ENCODE measurements at regions not wholly inside any gene's neighbourhood (a gene's known extent, or its start where the extent isn't known, plus 50 kb on each side); places are given as distances from the start of the nearest gene placed in this dataset.
"Not testable (repeated sequence)": the region's sequence is repeated elsewhere in the genome, so short reads cannot be mapped to it uniquely, and the experiment has no call there.

DNA sequence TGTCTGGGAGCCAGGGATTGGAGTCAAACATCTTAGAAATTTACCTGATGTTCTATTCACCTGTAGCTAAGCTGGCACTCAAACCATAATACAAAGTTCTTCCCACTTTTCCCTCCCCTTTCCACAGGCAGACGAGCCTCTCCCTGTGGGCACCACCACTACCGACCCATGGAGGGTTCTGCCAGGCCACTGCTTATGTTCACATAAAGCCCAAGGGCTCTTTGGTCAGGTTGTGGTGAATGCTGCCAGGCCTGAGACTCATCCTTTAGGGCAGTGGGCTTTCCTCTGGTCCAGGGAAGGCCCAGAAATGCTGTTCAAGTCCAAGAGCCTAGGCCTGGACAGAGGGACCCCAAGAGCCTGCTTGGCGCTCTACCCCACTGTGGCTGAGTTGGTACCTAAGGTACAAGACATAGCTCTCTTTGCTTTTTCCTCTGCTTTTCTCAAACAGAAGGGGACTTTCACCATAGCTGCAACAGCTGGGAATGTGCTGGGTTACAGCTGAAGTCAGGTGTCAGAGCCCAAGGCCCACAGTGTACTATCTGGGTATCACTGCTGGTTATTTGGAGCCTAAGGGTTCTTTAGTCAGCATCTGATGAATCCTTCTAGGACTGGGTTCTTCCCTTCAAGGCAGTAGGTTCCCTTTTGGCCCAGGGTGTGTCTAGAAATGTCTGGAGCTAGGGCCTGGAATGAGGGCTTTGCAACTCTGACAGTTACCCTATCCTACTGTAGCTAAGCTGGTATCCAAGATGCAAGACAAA is 620.1 kb downstream of the TLE1 start:
- DNase-seq: no peak

DNA sequence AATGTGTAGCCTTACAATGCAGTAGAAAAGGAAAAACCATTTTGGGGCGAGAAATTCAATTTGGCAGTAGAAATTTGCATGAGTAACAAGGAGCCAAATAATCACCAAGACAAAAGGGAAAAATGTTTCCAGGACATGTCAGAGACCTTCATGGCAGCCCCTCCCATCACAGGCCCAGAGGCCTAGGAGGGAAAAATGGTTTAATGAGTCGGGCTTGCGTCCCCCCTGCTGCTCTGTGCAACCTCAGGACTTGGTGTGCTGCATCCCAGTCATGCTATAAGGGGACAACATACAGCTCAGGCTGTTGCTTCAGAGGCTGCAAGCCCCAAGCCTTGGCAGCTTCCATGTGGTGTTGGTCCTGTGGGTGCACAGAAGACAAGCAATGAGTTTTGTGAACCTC is 626.4 kb downstream of the TLE1 start:
- DNase-seq: not testable (repeated sequence)

DNA sequence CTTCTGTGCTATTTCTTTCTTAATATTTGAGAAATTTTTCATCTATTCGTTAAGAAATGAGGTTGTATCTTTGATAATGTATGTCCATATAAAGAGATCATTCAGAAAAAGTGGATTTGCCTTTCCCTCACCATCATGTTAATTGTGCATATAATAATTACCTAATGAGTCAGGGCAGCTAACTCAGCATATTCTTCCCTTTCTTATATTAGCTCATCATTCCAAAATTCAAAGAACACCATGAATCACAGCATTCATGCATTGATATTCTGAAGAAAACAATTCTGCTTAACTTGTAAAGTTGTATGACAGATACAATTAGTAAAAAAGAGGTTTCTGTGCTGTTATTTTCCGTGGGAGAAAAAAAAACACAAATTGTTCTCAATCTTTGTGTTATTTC is 630.6 kb downstream of the TLE1 start:
- DNase-seq: no peak

DNA sequence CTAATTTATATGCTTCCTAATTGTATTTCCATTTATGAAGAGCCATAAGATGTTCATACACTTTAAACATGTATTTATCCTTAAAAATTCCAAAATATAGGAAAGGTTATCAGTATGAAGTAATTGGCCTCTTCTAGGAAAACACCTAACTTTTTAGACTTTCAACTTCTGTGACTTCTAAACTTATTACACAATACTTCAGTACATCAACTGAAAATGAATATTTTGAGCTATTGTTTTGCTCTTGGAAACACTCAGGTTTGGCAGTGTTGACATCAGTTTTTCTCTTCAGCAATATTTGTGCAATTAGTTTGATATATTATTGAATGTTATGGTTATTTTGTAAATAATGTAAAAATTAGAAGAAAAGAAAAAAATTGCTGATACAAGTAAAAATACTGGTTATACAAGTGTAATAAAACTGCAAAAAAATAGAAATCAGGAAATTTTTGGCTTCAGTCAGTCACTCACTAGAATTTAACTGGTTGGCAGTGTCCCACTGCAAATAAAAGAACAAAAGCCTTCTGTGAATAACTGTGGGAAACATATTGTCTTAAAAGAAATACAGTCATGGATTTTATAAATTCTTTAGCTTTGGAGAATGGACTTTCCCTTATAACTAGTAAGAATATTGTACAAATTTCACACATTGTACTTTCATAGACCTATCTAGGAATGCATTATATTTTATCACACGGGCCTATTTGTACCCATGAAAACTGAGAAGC is 635.9 kb downstream of the TLE1 start:
- no peak for DNase-seq

DNA sequence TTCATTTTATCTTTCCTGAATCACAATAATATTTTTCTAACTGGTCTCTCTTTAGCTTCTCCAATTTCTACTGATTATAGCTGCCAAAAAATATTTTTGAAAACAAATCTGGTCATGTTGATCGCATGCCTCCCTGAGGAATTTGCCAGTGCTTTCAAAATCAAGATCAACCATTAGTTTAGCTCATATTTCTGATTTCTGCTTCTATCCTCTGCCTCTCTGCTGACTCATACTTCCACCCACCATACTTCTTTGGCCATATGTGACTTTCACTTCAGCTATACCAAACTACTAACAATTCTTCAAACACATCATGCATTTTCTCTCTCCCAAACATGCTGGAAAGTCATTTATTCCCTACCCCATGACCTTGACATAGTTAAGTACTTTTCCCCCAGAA is 636.5 kb downstream of the TLE1 start:
- DNase-seq: peak; percentile 7 to 25

DNA sequence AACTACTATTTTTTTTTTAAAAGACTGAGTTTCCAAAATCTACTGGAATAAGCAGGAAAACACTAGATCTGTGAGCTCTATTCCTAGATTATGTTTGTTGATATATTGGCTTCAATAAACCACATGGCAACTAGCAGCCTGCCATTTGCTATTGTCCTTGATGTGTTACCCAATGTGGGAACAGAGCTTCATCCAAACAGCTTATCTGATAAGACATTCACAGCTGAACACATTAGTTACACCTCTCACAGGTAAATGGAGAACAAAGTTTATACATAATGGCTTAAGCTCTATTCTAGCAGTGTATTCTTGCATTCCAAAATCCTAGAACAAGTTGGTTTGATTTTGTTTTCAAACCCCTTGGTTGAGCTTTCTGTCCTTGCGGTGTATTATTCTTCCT is 642.1 kb downstream of the TLE1 start:
- DNase-seq: no peak

DNA sequence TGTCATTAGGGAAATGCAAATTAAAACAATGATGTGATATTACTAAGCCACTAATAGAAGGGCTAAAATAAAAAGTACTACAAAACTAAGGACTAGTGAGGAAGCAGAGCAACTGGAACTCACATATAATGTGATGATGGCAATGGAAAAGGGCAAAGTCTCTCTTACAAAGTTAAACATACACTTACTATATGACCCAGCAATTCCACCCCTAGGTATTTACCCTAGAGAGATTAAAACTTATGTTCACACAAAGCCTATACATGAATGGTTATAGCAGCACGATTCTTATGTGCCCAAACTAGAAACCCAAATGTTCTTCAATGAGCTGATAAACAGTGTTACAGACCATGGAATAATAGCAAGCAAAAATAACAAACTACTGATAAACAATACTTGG is 643.7 kb downstream of the TLE1 start:
- no peak for DNase-seq

DNA sequence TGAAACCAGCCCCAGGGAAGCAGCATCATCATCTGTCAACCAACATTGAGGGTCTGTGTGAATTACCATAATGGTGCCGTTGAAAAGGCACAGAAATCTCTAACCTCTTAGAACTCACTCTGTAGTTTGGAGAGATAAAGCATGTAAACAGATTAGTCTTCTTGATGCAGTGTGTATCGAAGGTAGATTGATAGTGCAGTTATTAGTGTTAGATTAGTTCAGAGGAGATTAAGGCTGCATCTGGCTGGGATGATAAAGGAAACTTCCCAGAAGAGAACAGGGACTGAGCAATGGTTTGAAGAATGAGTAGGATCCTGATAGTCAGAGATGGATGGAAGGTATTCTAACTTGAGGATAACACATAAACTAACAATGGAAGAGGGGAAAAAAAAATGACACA is 651.5 kb downstream of the TLE1 start:
- DNase-seq: no peak

DNA sequence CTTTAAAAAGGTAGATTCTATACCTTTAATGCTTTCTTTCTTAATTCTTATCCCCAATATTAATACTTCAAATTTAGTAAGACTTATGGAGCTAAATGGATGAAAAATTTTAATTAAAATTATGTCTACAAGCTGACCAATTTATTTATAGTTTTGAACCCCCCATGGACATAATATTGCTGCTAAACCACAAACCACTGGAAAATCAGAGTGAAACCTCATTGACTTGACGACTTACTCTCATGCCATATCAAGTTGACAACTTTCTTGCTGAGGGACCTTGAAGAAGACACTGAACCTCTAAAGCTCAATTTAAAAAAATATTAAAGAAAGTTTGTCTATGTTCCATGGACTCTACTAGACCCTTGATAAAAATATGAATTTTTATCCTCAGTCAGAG is 653.7 kb downstream of the TLE1 start:
- DNase-seq: no peak

DNA sequence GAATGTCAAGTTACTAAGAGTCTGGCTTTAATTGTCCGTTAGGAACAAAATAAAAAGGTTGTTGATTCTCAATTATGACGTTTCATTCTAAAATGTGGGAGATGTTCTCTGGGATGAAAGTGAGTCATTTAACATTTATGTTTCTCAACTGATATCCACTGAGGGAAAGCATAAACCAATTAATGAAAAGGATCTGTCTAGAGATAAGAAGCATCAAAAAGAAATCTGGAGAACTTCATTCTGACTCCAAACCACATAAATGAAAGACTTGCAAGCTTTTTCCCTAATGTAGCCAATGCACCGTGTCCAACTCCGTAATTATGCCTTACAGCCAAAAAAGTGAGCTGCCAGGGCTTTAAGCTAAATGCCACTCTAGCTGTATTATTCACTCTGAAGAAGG is 654.2 kb downstream of the TLE1 start:
- no peak for DNase-seq

DNA sequence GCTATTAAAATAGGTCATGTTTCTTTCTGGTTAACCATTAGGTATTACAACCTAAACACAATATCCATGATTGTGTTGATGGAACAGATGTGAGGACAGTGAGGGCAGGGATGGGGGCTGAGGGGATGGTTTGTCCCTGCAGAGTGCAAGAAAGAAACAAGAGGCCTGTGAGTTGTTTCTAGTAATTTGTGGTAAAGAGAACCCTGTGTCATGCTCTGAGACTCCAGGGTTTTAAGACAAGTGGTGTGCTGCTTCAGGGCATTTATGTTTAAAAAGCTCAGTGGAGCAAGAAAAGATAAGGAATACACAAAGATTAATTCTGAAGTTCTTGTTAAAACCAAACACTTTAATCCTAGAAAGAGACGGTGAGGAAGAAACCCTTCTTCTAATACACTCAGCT is 656.5 kb downstream of the TLE1 start:
- no peak for DNase-seq

DNA sequence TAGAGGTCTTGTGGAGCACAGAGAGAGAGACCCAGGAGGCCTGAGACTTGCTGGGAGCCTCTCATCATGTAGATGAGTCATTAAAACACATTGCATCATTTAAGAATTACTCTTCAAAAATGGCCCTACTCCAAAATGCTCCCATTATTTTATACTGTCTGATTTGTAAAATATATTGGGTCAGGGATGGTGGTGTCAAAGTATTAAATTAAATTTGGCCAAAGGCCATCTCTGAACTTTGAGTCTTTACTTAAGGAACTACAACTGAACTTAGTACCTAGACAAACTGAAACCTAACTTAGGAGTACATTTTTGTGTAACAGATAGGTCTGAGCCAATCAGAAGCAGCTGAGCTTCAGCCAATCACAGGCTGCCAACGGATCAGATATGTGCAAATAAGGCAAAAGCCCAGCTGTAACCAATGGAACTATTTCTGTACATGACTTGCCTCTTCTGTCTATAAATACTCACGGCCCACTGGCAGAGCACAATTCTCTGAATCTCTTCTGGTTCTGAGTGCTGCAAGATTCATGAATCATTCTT is 657.2 kb downstream of the TLE1 start:
- DNase-seq: no peak

DNA sequence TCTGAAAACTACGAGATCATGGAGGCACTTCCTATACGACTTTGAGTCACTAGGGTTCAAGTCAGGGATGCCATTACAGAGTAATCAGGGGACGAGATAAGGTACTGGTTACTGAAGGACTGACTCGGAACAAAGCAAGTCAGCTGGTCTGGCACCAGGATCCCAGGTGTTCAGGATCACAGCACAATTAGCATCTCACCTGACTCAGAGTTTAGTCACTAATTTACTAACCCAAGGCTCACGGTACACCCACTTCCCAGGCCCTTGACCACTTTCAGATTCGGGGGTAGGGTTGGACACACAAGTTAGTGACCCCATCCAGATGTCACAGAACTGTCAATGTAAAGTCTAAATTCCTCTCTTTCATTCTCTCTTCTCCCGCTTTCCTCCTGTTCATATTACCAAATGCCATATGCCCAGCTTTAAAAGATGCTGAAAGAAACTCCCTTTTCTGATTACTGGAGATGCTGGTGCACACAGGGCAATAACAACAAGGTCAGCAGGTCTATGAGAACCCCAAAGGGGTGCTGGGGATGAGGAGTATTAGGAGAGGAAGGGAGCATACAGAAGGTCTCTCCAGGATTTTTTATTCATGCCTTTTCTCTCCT is 657.8 kb downstream of the TLE1 start:
- DNase-seq: no peak

DNA sequence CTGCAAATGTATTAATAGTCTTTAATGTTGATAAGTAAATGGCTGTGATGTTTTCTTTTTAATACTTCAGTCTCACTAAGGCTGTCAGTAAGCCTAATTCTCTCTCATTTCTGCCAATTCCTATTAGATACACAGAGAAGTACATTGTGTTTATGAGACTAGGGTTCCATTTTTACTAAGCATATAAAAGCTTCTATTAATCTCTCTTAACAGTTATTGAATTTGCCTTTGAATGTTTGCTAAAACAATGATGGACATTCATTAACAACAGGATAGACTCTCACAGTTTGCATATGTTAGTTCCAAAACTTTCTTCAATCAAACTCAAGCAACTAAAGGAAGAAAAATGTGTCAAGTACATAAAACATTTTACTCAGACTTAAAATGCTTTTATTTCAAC is 659.3 kb downstream of the TLE1 start:
- no peak for DNase-seq

DNA sequence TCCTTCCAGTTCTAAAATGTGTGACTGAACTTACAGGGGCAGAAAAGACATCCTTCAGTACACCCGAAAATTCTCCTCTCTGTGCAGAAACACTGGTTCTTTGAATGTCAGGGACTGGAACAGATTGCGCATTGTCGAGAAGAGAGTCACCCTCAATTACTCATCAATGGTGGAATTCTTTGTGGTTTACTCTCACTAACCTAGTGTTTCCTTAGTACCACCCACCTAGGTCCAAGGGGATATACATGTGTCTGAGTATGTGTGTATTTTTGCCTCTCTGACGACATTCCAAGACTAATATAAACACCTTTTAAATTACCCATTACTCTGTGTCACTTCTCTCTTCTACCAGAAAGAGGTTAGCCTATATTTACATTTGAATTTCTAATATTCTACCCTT is 660.8 kb downstream of the TLE1 start:
- DNase-seq: no peak

DNA sequence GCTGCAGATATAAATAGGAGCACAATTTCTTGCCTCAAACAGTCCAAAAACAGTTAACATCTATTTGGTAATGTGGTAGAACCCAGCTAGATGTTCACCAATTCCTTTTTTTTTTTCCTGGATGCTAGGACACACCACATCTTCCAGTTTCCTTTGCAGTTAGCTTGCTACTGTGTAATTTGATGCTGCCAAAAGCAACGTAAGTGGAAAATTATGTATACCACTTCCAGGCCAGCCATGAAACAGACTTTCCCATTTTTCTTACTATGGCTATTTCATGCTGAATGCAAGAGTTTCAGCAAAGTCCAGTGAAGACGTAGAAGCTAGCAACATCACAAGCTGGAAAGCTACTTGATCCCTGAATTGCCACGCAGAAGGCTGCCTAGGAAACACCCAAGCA is 667.2 kb downstream of the TLE1 start:
- no peak for DNase-seq

DNA sequence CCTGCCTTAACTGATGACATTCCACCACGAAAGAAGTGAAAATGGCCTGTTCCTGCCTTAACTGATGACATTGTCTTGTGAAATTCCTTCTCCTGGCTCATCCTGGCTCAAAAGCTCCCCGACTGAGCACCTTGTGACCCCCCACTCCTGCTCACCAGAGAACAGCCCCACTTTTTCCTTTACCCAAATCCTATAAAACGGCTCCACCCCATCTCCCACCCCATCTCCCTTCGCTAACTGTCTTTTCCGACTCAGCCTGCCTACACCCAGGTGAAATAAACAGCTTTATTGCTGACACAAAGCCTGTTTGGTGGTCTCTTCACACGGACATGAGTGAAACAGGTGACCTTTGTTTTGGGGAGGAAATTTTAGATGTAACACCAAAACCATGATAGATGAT is 674.4 kb downstream of the TLE1 start:
- not testable (repeated sequence) for DNase-seq

DNA sequence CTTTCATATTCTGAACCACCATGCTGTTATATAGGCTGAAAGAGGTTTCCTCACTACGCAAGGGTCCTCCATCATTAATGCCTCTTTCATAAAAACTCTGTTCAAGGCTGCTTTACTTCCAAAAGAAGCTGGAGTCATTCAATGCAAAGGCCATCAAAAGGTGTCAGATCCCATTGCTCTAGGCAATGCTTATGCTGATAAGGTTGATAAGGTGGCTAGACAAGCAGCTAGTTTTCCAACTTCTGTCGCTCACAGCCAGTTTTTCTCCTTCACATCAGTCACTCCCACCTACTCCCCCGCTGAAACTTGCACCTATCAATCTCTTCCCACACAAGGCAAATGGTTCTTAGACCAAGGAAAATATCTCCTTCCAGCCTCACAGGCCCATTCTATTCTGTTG is 676.2 kb downstream of the TLE1 start:
- not testable (repeated sequence) for DNase-seq

DNA sequence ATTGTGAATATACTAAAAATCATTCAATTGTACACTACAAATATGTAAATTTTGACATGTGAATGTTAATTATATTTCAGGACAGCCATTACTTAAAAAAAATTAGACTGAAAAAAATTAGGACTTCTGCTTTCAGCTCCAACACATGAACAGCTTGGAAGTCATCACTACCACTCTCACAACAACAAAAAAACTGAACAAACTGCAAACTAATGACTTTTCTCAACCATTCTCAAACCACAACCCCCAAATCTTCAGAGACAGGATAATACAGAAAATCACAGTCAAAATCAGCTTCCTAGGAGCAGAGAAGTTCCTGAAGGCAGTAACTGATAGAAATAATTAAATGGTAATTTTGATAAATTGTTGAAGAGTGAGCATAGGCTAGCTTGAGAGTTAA is 686.4 kb downstream of the TLE1 start:
- no peak for DNase-seq

DNA sequence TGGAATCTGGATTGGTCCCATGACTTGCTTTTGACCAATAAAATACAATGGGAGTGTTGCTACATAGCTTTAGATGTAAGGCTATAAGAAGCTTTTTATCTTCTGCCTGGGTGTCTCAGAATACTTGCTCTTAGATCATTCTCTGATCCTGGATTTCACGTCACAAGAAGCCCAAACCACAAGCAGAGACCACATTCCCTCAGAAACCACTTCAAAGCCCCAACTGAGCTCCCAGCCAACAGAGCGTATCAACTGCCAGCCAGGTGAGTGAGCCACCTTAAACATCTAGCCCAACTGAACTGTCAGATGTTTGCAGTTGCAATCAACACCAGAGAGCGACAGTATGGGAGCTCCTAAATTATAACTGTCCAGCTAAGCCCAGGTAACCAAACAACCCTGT is 687.1 kb downstream of the TLE1 start:
- no peak for DNase-seq

DNA sequence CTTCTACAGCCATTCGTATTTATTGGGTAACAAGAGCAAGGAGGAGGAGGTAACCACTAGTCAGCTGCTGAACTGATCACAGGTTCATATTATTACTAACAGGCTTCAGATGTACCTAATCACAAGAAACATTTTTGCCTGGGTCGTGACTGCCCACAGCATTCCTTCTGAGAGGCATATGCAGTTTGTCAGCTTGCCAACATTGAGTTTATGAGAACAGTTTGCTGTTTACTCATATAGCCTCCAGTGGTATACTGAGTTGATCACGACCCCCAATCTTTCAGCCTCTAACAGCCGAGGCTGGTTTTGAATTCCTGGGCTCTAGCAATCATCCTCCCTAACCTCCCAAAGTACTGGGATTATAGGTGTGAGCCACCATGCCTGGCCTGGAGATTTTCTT is 693.6 kb downstream of the TLE1 start:
- DNase-seq: no peak

DNA sequence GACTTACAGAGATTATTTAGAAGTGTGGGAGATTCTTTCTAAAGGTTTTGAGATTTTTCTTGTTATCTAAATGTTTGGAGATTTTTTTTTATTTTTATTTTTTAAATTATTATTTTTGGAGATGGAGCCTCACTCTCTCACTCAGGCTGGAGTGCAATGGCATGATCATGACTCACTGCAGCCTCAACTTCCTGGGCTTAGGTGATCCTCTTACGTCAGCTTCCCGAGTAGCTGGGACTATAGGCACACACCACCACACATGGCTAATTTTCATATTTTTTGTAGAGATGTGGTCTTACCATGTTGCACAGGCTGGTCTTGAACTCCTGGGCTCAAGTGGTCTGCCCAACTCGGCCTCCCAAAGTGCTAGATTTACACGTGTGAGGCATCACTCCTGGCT is 694.5 kb downstream of the TLE1 start:
- no peak for DNase-seq

DNA sequence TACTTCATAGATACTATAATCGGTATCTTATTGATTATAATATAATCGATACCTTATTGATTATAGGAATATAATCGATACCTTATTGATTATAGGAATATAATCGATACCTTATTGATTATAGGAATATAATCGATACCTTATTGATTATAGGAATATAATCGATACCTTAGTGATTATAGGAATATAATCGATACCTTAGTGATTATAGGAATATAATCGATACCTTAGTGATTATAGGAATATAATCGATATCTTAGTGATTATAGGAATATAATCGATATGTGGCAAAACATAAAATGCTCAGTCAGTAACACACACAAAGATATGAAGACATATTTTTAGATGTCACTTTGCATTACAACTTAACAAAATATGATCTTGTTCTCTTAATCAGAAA is 703.8 kb downstream of the TLE1 start:
- DNase-seq: not testable (repeated sequence)

DNA sequence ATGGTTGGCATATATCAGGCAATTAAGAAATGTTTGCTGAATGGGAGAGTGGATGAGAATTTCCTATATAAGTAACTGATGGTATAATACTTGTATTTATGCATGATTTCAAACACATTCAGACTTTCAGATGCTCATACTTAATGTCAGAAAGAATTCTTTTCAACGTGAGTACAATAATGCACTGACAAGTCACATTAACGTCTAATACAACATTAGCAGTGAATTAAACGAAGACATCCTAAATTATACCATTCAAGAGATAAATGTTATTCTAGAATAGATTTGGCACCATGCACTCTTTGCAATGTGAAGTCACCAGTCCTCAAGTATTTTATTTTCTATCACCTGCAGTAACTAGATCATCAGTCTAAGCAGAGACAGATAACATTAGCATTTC is 712.9 kb downstream of the TLE1 start:
- no peak for DNase-seq
